ENCODE measurements at regions not wholly inside any gene's neighbourhood (a gene's known extent, or its start where the extent isn't known, plus 50 kb on each side); places are given as distances from the start of the nearest gene placed in this dataset.

DNA sequence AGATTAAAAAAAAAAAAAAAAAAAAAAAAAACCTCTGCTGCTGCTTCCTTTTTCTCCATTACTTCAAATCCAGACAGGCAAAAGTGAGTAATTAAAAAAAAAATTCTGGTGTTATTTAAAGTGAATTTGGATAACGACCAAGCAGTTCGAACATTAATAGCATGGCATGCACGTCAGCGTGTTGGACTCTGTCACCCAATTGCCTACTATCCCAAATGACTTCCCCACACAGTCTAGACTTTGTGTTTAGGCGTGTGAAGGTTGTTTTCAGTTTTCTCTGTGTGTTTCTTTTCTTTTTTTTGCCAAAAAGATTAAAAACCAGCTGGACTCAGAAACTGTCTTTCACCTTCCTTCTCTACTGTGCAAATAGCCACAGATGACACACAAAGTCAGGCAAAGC lies 321.4 kb downstream of the MSX2 start:
- H3K4me1 ChIP-seq: no peaks in the 10 kb centered on the region
- WGBS, 2 donors: 33 to 42% methylated on average over 5 of the region's 5 CpGs
- no peak overlapping the region for H3K27ac ChIP-seq
- H3K4me3 ChIP-seq: no peak overlapping the region
- no peaks in the 10 kb centered on the region for H3K36me3 ChIP-seq
- no peaks in the 10 kb centered on the region for H3K27me3 ChIP-seq
- no peaks in the 10 kb centered on the region for H3K9me3 ChIP-seq
- DNase-seq: no peak
- intact Hi-C loops (cut with DNase I): no loop called here
- TF ChIP-seq, protein P1, sequence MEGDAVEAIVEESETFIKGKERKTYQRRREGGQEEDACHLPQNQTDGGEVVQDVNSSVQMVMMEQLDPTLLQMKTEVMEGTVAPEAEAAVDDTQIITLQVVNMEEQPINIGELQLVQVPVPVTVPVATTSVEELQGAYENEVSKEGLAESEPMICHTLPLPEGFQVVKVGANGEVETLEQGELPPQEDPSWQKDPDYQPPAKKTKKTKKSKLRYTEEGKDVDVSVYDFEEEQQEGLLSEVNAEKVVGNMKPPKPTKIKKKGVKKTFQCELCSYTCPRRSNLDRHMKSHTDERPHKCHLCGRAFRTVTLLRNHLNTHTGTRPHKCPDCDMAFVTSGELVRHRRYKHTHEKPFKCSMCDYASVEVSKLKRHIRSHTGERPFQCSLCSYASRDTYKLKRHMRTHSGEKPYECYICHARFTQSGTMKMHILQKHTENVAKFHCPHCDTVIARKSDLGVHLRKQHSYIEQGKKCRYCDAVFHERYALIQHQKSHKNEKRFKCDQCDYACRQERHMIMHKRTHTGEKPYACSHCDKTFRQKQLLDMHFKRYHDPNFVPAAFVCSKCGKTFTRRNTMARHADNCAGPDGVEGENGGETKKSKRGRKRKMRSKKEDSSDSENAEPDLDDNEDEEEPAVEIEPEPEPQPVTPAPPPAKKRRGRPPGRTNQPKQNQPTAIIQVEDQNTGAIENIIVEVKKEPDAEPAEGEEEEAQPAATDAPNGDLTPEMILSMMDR (IDR thresholded peaks at IDR 0.05): no peak
- TF ChIP-seq POLR2A (IDR thresholded peaks at IDR 0.05): no peak

DNA sequence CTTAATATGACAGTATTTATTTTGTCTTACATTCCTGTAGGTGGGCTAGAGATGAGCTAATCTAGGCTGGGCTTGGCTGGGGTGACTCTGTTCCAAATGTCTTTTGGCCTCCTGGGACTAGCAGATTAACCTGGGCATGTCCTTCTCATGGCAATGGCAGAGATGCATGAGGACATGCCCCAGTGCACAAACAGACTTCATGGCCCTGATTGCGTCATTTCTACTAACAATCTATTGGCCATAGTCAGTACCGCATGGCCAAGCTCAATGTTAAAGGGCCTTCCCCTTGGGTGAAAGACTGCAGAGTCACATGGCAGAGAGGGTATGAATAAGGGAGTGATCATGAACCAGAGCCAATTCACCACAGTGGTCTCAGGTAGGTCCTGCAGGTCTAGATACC lies 313.4 kb downstream of the MSX2 start:
- no peak for DNase-seq
- TF ChIP-seq, protein P1 (IDR thresholded peaks at IDR 0.05): no peak
- TF ChIP-seq POLR2A (IDR thresholded peaks at IDR 0.05): no peak
- intact Hi-C loops (cut with DNase I): no loop called here
- no peak overlapping the region for H3K27ac ChIP-seq
- H3K4me1 ChIP-seq: no peaks in the 10 kb centered on the region
- no peaks in the 10 kb centered on the region for H3K9me3 ChIP-seq
- H3K36me3 ChIP-seq: no peaks in the 10 kb centered on the region
- no peaks in the 10 kb centered on the region for H3K27me3 ChIP-seq
- WGBS, 2 donors: 85 to 90% methylated on average over 2 of the region's 2 CpGs
- no peak overlapping the region for H3K4me3 ChIP-seq

DNA sequence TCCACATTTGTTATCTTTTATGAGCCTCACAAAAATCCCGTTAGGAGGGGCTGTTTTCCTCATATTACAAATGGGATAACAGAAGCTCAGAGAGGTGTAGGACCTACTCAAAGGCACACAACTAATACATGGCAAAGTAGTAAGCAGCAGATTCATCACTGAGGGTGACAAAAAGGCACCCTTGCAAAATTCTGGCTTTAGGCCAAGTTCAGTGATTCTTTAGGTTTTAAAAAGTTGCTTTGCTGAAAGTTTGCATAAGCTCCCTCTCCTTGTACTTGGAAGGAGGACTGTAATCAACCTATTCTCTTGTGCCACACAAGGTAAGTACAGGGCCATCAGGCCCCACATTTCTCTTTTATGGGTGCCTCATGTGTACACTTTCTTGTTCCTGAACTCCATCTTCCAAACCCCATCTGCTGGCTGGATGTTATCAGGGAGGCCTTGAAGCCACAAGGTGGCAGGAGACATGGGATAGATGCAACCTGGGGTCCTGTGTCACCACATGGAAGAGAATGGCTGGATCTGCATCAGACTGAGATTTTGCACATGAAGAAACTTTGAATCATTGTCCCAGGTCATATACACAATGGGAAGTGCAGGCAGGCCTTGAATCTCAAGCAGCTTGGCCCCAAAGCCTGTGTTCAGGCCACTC lies 311.6 kb downstream of the MSX2 start:
- WGBS, 2 donors: 58% methylated on average over 1 of the region's 1 CpG; no CpG with 5 or more reads in 1 of the 2 donors
- no peak overlapping the region for H3K4me3 ChIP-seq
- no peaks in the 10 kb centered on the region for H3K36me3 ChIP-seq
- no peaks in the 10 kb centered on the region for H3K4me1 ChIP-seq
- intact Hi-C loops (cut with DNase I): no loop called here
- no peaks in the 10 kb centered on the region for H3K9me3 ChIP-seq
- DNase-seq: no peak
- no peak overlapping the region for H3K27ac ChIP-seq
- H3K27me3 ChIP-seq: no peaks in the 10 kb centered on the region
- TF ChIP-seq, protein P1 (IDR thresholded peaks at IDR 0.05): no peak
- TF ChIP-seq POLR2A (IDR thresholded peaks at IDR 0.05): no peak

DNA sequence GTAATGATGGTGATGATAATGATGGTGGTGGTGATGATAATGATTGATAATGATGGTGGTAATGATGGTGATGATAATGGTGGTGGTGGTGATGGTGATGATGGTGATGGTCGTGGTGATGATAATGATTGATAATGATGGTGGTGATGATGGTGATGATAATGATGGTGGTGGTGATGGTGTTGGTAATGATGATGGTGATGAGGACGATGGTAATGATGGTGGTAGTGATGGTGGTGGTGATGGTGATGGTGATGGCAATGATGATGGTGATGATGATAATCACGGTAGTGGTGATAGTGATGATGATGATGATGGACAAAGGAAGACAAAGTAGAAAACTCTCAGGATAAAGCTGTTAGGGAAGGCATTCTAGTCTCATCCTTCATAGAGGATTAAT lies 310.5 kb downstream of the MSX2 start:
- no peaks in the 10 kb centered on the region for H3K4me1 ChIP-seq
- no peaks in the 10 kb centered on the region for H3K27me3 ChIP-seq
- TF ChIP-seq POLR2A (IDR thresholded peaks at IDR 0.05): no peak
- TF ChIP-seq, protein P1 (IDR thresholded peaks at IDR 0.05): no peak
- H3K27ac ChIP-seq: no peak overlapping the region
- H3K36me3 ChIP-seq: no peaks in the 10 kb centered on the region
- no peak for DNase-seq
- no peaks in the 10 kb centered on the region for H3K9me3 ChIP-seq
- intact Hi-C loops (cut with DNase I): no loop called here
- H3K4me3 ChIP-seq: no peak overlapping the region
- 66 to 83% methylated on average over 3 of the region's 3 CpGs for WGBS, 2 donors

DNA sequence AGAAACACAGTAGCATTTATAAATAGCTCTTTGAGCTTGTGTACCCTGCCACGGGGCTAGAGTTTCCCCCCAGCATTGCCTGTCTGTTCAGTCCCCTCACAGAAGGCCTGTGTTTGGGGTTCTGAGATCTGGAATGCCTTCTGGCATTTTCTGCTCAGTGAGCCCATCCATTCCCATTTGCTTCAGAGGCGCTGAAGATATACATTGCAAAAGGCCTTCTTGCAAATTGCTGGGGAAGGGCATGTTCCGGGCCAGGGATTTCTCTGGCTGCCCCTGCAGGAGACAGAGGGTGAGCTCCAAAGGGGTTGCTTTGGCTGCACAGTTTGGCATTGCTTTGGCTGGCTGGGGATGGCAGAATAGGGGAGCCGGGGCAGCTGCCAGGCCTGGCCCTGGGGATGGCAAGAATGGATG lies 308.4 kb downstream of the MSX2 start:
- H3K36me3 ChIP-seq: no peaks in the 10 kb centered on the region
- H3K9me3 ChIP-seq: no peaks in the 10 kb centered on the region
- TF ChIP-seq, protein P1 (IDR thresholded peaks at IDR 0.05): no peak
- TF ChIP-seq POLR2A (IDR thresholded peaks at IDR 0.05): no peak
- H3K4me1 ChIP-seq: no peaks in the 10 kb centered on the region
- WGBS, 2 donors: 31 to 52% methylated on average over 1 to 2 of the region's 4 CpGs
- H3K4me3 ChIP-seq: no peak overlapping the region
- no peak for DNase-seq
- H3K27ac ChIP-seq: no peak overlapping the region
- H3K27me3 ChIP-seq: no peaks in the 10 kb centered on the region
- intact Hi-C loops (cut with DNase I): no loop called here

All from esophagus squamous epithelium (tissue), 5 donors.